Fibroblast of villous mesenchyme (primary cell): ENCODE measurements at regions not wholly inside any gene's neighbourhood (a gene's known extent, or its start where the extent isn't known, plus 50 kb on each side); places are given as distances from the start of the nearest gene placed in this dataset.

Source experiments
- DNase-seq: peaks from one replicate; pipeline ENCODE4 v3.0.0-alpha.2; 2010; ENCODE audit warnings: low read depth
- H3K4me3 ChIP-seq: 2 replicates; pipeline ENCODE4 v1.5.1; 2011; ENCODE audit warnings: low read depth, mild to moderate bottlenecking, low read length
- TF ChIP-seq, protein P1 (sequence below): IDR thresholded peaks from 2 replicates; pipeline ENCODE4 v1.5.1; 2012; ENCODE audit warnings: low read depth, mild to moderate bottlenecking, low read length; ENCODE audit not compliant: insufficient read depth

DNA sequence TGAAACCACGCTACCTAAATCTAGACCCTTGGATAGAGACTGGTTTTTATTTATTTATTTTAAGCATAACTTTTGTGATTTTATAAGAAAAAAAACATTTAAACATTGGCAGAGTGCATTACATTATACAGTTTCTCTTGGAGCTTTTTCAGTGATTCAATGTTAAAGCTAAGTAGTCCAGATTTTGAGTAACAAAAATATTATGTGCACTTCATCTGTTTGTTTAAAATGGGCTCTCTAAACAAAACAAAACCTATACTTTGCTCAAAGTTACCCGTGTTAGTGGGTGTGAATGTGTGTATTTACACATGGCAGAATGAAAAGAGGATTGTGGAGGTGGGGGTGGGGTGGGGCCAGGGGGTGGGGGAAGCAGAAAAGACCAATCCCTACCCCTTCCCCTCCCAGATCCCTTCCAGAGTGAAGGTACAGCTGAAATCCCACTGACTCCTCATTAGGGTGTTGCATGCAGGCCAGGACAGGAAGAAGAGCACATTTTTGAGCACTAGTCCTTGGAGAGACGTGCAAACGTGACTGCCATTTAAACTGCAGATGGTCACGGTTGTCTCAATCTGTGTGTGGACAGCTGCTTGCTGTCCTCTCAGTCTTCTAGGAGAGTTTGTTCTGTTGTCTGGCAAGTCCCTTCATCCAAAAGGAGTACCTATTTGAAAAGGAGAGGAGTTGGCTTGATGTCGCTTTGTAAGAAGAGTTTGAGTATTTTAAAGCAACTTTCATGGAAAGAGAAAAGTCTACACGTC, 303.0 kb downstream of the ICOS start:
- TF ChIP-seq, protein P1, sequence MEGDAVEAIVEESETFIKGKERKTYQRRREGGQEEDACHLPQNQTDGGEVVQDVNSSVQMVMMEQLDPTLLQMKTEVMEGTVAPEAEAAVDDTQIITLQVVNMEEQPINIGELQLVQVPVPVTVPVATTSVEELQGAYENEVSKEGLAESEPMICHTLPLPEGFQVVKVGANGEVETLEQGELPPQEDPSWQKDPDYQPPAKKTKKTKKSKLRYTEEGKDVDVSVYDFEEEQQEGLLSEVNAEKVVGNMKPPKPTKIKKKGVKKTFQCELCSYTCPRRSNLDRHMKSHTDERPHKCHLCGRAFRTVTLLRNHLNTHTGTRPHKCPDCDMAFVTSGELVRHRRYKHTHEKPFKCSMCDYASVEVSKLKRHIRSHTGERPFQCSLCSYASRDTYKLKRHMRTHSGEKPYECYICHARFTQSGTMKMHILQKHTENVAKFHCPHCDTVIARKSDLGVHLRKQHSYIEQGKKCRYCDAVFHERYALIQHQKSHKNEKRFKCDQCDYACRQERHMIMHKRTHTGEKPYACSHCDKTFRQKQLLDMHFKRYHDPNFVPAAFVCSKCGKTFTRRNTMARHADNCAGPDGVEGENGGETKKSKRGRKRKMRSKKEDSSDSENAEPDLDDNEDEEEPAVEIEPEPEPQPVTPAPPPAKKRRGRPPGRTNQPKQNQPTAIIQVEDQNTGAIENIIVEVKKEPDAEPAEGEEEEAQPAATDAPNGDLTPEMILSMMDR: no peak
- DNase-seq: no peak
- no peak overlapping the region for H3K4me3 ChIP-seq

DNA sequence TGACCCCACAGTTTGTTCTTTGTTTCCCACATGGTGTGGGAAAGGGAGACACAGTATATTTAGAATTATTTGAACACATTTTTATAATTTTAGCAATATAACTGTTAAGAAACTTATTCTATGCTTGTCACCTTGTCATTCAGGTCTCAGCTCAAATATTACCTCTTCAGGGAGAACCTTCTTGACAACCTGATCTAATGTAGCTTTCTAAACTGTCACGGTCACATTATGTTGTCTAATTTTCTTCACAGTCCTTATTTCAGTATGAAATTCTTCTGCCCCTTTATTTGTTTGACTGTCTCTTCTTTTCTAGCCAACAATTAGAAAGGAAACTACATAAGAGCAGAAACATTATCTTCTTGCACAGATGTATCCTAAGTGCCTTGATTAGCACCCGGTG, 304.3 kb upstream of the PARD3B start:
- TF ChIP-seq, protein P1: no peak
- no peak for DNase-seq
- H3K4me3 ChIP-seq: no peak overlapping the region

DNA sequence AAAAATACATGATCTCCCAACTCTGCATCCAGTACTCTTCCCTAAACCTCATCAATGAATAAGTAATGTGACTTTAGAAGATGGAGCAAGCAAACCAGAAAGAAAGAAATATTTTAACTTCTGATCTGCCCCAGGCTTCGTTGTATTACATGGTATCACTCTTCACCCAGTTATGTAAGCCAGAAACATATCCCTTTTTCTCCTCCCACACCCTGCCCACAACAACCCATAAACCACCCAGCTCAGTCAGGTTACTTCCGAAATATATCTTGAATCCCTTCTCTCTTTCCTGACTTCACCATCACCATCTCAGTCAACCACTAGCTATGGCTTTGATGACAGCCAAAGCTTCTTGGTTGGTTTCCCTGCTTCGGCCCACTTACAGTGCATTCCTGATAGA, 295.8 kb upstream of the PARD3B start:
- H3K4me3 ChIP-seq: no peak overlapping the region
- TF ChIP-seq, protein P1: no peak
- DNase-seq: no peak

DNA sequence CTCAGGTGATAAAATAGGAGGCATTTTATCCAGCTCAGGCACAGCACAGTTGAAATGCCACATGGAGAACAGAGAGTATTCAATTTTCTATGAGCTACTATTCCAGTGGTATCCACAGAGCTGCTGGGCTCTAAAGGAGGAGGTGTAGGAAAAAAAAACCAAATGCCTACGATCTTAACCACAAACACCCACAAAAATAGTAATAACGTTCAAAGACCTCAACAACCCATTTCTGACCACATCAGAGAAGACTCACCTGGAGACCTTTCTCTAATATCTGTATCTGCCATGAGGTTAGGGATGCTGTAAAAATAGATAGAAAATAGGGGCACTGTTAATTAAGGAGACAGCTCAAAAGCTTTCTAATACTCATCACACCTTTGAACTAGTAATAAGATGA, 294.6 kb upstream of the PARD3B start:
- DNase-seq: no peak
- no peak overlapping the region for H3K4me3 ChIP-seq
- TF ChIP-seq, protein P1: no peak

DNA sequence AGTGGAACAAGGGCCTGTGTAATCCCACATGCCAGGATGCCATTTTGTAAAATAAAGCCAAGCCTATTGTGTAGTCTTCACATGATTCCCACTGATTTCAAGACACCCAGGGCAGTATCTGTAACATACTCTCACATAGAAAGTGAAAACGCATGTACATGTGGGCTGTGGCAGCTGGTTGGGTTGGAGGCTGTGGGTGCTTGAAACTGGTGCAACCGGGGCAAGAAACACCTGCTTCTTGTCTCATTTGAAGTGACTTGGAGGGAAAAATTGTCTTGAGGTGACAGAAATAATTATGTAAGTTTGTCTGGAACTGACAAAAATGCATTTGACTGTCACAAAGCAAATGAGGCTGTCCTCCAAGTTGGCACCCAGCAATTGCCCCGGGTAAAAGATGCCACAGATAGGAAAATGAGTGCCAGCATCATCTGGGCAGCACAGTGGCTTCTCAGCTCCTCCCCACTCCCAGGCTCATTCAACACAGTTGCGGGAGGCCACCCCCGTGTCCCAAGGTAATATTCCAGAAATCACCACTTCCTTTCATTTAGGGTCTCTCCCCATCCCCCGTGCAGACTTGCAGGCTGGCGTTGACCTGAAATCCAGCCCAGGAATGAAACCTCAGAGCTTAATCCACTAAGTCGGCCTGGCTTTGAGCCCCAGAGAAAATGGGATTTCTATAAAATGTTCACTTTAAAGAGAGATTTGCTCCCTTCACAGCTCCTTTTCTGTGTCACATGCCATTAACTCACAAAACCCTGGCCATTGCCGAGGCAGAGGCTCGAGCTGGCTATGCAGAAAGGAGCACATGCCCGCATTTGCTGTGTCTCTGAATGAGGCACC, 293.9 kb upstream of the PARD3B start:
- TF ChIP-seq, protein P1: no peak

DNA sequence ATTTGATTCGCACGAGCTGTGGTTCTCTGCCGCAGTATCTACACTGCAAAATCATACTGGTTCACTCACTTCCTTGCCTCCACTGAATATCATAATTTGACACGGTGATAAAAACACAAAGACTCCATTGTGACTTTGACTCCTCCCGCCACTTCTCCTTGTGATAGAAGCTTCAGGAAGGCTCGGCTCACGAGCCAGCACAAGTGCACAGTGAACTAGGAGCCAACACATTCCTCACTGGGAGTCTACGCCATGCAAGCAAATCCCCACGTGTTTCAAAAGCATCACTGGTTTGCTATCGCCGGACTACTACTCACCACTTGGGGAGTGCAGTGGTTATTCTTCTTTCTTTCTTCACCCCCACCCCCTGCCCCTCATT, 293.3 kb upstream of the PARD3B start:
- no peak for DNase-seq
- TF ChIP-seq, protein P1: no peak
- no peak overlapping the region for H3K4me3 ChIP-seq

More for the DNA sequence above, 293.9 kb upstream of the PARD3B start:
- no peak overlapping the region for H3K4me3 ChIP-seq
- no peak for DNase-seq
